Lower leg skin (tissue), 4 donors: ENCODE measurements at regions not wholly inside any gene's neighbourhood (a gene's known extent, or its start where the extent isn't known, plus 50 kb on each side); places are given as distances from the start of the nearest gene placed in this dataset.
A peak's percentile ranks its signal among the peaks of the same experiment; 100 is the strongest.

Source experiments
- DNase-seq, 2 donors: peaks; one replicate each; pipeline ENCODE4 v3.0.0-alpha.2; 2019; ENCODE audit warnings: low spot score in 2 of 2
- H3K4me3 ChIP-seq: fragments of 200-600 bp; sonication (generic); 2 replicates; pipeline ENCODE4 v1.5.1; 2017; ENCODE audit warnings: mild to moderate bottlenecking, low read depth; ENCODE audit not compliant: poor library complexity, severe bottlenecking
- CTCF ChIP-seq, 3 donors: fragments of 450-650 bp; IDR thresholded peaks; one replicate each; pipeline ENCODE4 v1.5.1; 2016; ENCODE audit warnings: antibody characterized with exemption in 3 of 3, mild to moderate bottlenecking in 3 of 3, moderate library complexity in 2 of 3
- POLR2A ChIP-seq, 2 donors: fragments of 450-650 bp; IDR thresholded peaks; one replicate each; pipeline ENCODE4 v1.6.1; 2016 to 2017; ENCODE audit warnings: antibody characterized with exemption in 2 of 2, mild to moderate bottlenecking in 1 of 2, moderate library complexity in 1 of 2
- WGBS, 2 donors: methylation state at CpG; one replicate each; pipeline ENCODE4 v1.1.5; 2018; 5-methylcytosine and 5-hydroxymethylcytosine counted together
- intact Hi-C: fragments of 100-400 bp; cut with DNase I; formaldehyde crosslinking; loops from one replicate; pipeline ENCODE4 v1.15.0; 2023; ENCODE audit warnings: low total_unique reads

- H3K4me3 ChIP-seq: no peak overlapping the region
- TF ChIP-seq CTCF (IDR thresholded peaks at IDR 0.05) (no peak), POLR2A (IDR thresholded peaks at IDR 0.05) (no peak)
- 86 to 90% methylated on average over 7 of the region's 7 CpGs for WGBS, 2 donors
- intact Hi-C loops: no loop called here
- no peak for DNase-seq
These were observed 197.2 kb downstream of the NUFIP1 start for GRCh38 chr13:44792096-44792495.

- peak in 1 of 2 donors; percentile 50 for DNase-seq
- no peak overlapping the region for H3K4me3 ChIP-seq
- TF ChIP-seq POLR2A (IDR thresholded peaks at IDR 0.05) (no peak), CTCF (IDR thresholded peaks at IDR 0.05) (no peak)
- WGBS, 2 donors: 31 to 50% methylated on average over 3 to 4 of the region's 4 CpGs
- intact Hi-C loops: no loop called here
These were observed 199.0 kb downstream of the NUFIP1 start for GRCh38 chr13:44790289-44790688.

- peak in 1 of 2 donors; percentile 23 for DNase-seq
- 87 to 89% methylated on average over 7 of the region's 7 CpGs for WGBS, 2 donors
- intact Hi-C loops: no loop called here
- no peak overlapping the region for H3K4me3 ChIP-seq
- TF ChIP-seq CTCF (IDR thresholded peaks at IDR 0.05): no peak
- no peak for TF ChIP-seq POLR2A (IDR thresholded peaks at IDR 0.05)
These were observed 201.7 kb downstream of the NUFIP1 start for GRCh38 chr13:44787617-44788016.

GRCh38 chr13:44786756-44787155 is 202.5 kb downstream of the NUFIP1 start:
- DNase-seq: no peak
- no peak overlapping the region for H3K4me3 ChIP-seq
- 76 to 84% methylated on average over 3 of the region's 3 CpGs for WGBS, 2 donors
- intact Hi-C loops: no loop called here
- no peak for TF ChIP-seq CTCF (IDR thresholded peaks at IDR 0.05)
- no peak for TF ChIP-seq POLR2A (IDR thresholded peaks at IDR 0.05)

- intact Hi-C loops: no loop called here
- no peak overlapping the region for H3K4me3 ChIP-seq
- no peak for DNase-seq
- TF ChIP-seq CTCF (IDR thresholded peaks at IDR 0.05): no peak
- TF ChIP-seq POLR2A (IDR thresholded peaks at IDR 0.05): no peak
- WGBS, 2 donors: 91 to 92% methylated on average over 3 of the region's 3 CpGs
These were observed 203.9 kb downstream of the NUFIP1 start for GRCh38 chr13:44785401-44785800.

- TF ChIP-seq CTCF (IDR thresholded peaks at IDR 0.05): no peak
- no peak for TF ChIP-seq POLR2A (IDR thresholded peaks at IDR 0.05)
- DNase-seq: no peak
- WGBS, 2 donors: 93 to 98% methylated on average over 2 of the region's 2 CpGs
- H3K4me3 ChIP-seq: no peak overlapping the region
- intact Hi-C loops: no loop called here
These were observed 204.6 kb downstream of the NUFIP1 start for GRCh38 chr13:44784708-44785080.
